NCI-H82 (cell line): ENCODE measurements at regions not wholly inside any gene's neighbourhood (a gene's known extent, or its start where the extent isn't known, plus 50 kb on each side); places are given as distances from the start of the nearest gene placed in this dataset.
"Not testable (repeated sequence)": the region's sequence is repeated elsewhere in the genome, so short reads cannot be mapped to it uniquely, and the experiment has no call there.

ENCODE experiments used
- DNase-seq: peaks from one replicate; lab custom pipeline; 2025; lab: John Stamatoyannopoulos, UW

GRCh38 chr3:182629521-182629920, 163.8 kb upstream of the ATP11B start:
- no peak for DNase-seq

- no peak for DNase-seq
Measured at GRCh38 chr3:182631183-182632076, 161.9 kb upstream of the ATP11B start.

GRCh38 chr3:182632077-182632393, 161.3 kb upstream of the ATP11B start:
- DNase-seq, result no peak

- no peak for DNase-seq
Measured at GRCh38 chr3:182633186-182633585, 160.1 kb upstream of the ATP11B start.

DNA sequence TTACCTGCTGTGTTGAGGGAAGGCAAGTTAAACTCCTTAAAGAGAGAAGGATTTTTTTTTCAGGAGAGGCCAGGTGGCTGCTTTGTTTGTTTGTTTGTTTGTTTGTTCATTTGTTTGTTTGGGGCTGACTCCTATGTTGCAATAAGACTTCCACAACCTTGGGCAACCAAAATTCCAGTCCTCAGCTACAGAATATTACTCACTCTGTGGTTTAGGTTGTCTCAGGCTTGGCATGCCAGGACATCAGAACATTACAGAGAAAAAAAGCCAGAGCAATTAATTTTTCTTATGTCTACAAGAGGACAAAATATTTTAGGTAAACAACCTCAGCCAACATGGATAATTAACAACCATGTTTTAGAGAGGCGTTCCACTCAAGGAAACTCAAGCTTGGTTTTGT, 156.7 kb upstream of the ATP11B start:
- no peak for DNase-seq

DNA sequence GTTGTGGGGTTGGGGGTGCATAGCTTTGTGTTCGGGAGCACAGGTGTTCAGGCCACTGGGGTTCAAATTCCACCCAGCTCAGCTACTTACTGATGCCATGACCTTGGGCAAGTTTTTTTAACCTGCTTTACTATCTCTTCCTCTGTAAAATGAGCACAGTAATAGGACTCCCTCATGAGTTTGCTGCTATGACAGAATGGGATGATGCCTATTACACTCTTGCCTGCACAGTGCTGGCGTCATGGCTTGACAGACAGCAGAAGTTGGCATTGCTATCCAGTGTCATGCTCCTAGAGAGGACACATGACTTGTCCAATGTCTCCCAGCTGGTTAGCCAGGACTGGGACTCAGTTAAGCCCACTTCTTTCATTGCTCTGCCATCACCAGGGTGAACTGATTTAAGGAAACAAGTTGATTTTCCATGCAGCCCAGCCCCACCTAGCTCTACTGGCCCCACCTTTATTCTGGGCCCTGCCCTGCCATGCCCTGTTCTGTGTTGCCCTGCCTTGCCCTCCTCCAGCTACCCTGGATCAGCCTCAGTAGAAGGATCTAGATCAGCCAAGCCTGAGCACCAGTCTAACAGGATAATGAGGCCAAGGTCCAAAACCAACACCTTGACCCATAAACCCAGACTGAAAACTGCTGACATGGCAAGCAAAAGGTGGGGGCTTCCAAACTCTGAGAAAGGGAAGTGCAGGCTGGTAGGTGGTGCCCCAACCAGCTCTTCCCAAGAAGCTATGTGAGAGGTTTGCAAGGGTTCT, 155.8 kb upstream of the ATP11B start:
- DNase-seq, result no peak

GRCh38 chr3:182644013-182644412, 149.3 kb upstream of the ATP11B start:
- DNase-seq, result no peak

DNA sequence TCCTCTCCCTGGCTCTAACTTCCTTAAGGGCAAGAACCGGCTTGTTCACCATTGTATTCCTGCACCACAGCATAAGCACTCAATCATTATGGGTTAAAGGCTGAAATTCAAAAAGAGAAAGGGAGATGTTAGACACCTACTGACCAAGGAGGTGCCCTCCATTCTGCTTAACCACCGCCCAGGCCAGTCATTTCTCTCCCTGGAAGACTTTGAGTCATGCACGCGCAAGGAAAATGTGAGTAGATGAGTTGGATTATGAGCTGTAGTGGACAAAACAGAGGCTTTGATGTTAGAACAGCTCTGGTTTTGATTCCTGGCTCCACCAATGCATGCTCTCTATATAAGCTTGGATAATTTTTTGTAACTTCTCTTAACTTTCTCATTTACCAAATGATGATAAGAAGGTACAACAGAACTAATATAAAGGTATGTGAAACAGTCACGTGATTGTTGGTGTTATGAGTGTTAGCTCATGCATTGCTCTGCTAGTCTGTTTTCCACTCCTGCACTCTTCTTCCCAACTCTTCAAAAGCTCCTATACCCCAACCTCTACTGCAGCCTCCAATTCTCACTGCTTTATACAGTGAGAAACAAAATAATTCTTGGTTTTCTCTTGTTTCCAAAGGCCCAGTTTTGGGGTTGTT, 148.4 kb upstream of the ATP11B start:
- no peak for DNase-seq

DNA sequence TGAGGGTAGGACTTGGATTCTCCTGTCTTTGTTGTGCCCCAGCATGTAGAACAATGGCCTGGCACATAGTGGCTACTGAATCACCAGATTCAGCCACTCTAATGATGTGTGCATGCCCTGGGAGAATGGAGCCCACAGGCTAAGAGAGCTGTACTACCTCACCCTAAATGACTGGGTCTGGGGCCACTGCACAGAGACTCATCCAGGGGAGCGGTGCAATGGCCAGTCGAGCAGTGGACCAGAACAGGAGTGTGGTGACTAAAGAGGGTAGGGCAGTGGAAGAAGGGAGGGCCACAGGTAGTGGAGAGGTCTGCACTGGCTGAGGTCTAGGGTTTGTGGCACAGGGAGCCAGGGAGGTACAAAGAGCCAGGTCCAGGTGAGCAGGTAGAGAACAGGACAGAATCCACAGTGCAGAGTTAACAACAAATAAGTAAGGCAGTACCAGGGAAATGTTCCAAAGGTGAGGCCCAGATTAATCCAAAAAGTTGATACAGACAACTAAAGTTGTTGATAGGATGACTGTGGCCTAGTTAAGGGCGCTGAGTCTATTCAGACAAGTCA, 142.7 kb upstream of the ATP11B start:
- no peak for DNase-seq

DNA sequence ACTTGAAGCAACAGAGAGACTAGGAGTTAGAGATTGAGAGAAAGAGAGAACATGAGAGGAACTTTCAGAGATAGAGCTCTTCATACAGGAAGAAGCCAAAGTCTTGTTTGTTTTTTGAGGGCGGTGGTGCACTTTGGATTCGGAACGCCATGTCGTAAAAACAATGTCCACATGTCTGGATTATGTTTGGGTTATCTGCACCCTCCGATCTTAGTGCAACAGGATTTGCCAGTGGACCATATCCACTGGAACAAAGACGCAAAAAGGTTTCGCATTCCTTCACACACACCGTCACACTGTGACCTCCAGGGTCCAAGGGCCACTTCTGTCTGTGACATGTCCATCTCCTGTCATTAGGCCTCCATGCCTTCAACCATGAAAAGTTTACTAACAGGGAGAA, 141.8 kb upstream of the ATP11B start:
- no peak for DNase-seq

DNA sequence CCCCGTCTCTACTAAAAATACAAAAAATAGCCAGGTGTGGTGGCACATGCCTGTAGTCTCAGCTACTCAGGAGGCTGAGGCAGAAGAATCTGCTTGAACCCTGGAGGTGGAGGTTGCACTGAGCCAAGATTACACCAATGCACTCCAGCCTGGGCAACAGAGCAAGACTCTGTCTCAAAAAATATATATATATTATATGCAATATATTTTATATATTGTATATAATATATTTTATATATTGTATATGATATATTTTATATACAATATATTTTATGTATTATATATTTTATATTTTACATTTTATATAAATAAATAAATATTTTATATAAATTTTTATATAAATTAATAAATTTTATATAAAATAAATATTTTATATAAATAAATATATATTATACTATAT, 140.2 kb upstream of the ATP11B start:
- not testable (repeated sequence) for DNase-seq

DNA sequence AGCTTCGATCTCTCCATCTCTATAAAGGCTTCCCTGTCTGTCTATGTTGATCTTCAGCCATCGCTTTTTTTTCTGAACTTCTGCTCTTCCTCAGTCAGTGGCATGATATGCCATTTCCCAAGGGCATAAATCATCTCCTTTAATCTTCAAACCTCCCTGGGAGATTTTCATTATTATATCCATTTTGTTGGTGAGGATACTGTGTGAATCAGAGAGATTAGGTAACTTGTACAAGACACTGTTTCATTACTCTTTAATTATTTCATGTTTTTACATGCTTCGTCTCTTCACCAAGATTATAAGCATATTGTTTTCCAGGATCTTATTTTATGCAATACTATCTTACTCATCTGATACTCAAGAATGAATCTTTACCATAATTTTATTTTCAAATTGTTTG, 124.8 kb upstream of the ATP11B start:
- no peak for DNase-seq

DNA sequence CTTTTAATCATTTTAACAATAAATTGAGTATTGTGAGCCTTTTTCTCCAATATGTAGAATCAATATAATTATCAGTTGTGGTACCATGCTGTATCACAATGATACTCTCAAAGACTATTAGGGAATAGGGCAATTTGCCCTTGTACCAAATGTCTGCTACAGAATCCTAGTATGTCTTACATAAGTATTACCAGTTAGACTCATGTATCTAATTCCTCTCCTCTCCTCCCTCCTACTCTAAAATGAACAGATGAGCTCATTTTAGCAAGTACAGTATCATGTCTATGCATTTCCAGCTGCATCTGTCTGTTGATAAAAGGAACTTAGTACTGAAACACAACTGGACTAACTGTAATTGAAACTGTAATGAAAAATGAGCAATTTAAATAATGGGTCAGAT, 124.3 kb upstream of the ATP11B start:
- no peak for DNase-seq

- no peak for DNase-seq
Measured at GRCh38 chr3:182671541-182671940, 121.8 kb upstream of the ATP11B start.

GRCh38 chr3:182671942-182672341, 121.4 kb upstream of the ATP11B start:
- DNase-seq, result no peak

- no peak for DNase-seq
Measured at GRCh38 chr3:182673336-182673735, 120.0 kb upstream of the ATP11B start.

DNA sequence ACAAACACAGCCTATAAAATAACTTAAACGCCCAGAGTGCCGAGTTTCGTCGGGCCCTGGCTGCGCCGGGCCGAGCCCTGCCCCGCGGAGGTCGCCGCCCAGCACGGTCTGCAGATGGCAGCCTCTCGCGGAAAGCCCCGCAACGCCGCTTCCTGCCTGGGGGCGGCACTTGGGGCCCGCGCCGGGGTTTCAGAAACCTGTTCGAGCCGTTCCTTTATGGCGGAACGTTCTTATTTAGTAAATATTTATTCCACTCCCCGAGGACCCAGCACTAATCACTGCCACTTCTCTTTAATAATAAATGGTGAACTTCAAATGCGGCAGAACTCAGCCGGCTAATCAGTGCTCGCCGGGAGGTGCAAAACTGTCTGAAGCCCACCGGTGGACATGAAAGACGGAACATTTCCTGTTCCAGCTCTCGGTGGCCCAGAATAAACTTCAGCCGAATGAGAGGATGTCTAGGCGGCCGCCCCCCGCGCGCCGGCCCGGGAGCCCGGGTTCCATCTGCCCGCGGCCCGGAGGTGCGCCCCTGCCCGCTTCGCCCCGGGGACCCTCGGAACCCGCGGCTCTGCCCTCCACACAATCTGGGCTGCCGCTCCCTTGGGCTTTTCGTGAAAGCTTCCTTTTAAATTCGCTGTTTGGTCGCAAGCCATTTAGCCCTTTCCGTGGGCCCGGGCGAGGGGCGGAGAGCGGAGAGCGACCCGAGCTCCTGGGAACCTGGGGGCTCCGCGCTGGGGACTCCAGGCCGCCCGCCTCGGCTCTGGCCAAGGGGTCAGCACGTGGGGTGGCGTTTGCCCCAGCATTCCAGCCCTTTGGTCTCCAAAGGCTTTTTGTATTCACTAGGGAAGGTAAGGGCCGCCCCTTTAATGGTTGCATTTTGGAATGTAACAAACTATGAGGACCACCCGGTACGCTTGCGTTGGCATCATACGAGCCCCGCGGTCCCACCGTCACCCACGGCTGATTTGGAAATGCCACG, 110.8 kb upstream of the ATP11B start:
- DNase-seq, result peak; percentile 61

GRCh38 chr3:182683453-182683852, 109.9 kb upstream of the ATP11B start:
- DNase-seq, result peak; percentile 89

- no peak for DNase-seq
Measured at GRCh38 chr3:182683858-182684257, 109.4 kb upstream of the ATP11B start.

GRCh38 chr3:182686033-182686886, 107.0 kb upstream of the ATP11B start:
- DNase-seq, result no peak
